ENCODE measurements at regions not wholly inside any gene's neighbourhood (a gene's known extent, or its start where the extent isn't known, plus 50 kb on each side); places are given as distances from the start of the nearest gene placed in this dataset.

- Mint-ChIP-seq H3K4me3 (ENCODE audit: low read depth, unreplicated experiment) (no peak overlapping the region), H3K36me3 (ENCODE audit: insufficient read depth, unreplicated experiment) (no peaks in the 10 kb centered on the region), H3K4me1 (ENCODE audit: low read depth, unreplicated experiment) (no peaks in the 10 kb centered on the region), H3K27ac (ENCODE audit: unreplicated experiment) (no peak overlapping the region), H3K27me3 (ENCODE audit: unreplicated experiment) (no peaks in the 10 kb centered on the region), H3K9me3 (ENCODE audit: low read depth, unreplicated experiment) (peaks cover 16% of the 10 kb centered on the region)
- no peak for TF ChIP-seq CTCF (IDR thresholded peaks at IDR 0.05; ENCODE audit: unreplicated experiment)
- CTCF ChIA-PET, result no interaction called here
- BruUV-seq (replicated peaks), result no TSS peak
- no peak for DNase-seq
- intact Hi-C loops (cut with micrococcal nuclease; ENCODE audit: unreplicated experiment), result no loop called here
These were observed 917.5 kb downstream of the SQOR start for GRCh38 chr15:46552316-46552715.

GRCh38 chr15:46555547-46555946 lies 920.7 kb downstream of the SQOR start:
- Mint-ChIP-seq H3K9me3 (ENCODE audit: low read depth, unreplicated experiment) (peaks cover 17% of the 10 kb centered on the region), H3K4me3 (ENCODE audit: low read depth, unreplicated experiment) (no peak overlapping the region), H3K27ac (ENCODE audit: unreplicated experiment) (no peak overlapping the region), H3K27me3 (ENCODE audit: unreplicated experiment) (no peaks in the 10 kb centered on the region), H3K36me3 (ENCODE audit: insufficient read depth, unreplicated experiment) (no peaks in the 10 kb centered on the region), H3K4me1 (ENCODE audit: low read depth, unreplicated experiment) (no peaks in the 10 kb centered on the region)
- intact Hi-C loops (cut with micrococcal nuclease; ENCODE audit: unreplicated experiment), result no loop called here
- BruUV-seq (replicated peaks), result no TSS peak
- no peak for TF ChIP-seq CTCF (IDR thresholded peaks at IDR 0.05; ENCODE audit: unreplicated experiment)
- CTCF ChIA-PET, result no interaction called here
- no peak for DNase-seq

DNA sequence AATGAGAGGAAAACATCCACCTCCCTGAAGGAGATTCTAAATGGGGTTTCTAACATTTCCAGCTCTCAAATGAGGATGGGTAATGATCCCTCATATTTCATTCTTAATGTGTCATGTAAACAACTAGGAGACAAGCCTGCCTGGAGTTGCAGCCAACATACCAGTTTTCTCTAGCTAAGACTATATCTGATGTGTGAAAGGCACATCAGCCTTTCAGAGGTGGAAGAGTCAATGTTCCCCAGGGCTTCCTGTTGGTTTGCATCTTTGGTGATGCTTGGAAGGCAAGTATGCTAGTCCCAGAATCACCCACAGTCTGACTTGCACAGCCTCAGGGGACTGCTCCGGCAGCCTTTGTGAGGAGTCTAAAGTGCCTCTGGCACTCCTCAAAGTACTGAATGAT lies 921.2 kb downstream of the SQOR start:
- Mint-ChIP-seq H3K27me3 (ENCODE audit: unreplicated experiment) (no peaks in the 10 kb centered on the region), H3K9me3 (ENCODE audit: low read depth, unreplicated experiment) (peaks cover 17% of the 10 kb centered on the region), H3K4me1 (ENCODE audit: low read depth, unreplicated experiment) (no peaks in the 10 kb centered on the region), H3K27ac (ENCODE audit: unreplicated experiment) (no peak overlapping the region), H3K4me3 (ENCODE audit: low read depth, unreplicated experiment) (no peak overlapping the region), H3K36me3 (ENCODE audit: insufficient read depth, unreplicated experiment) (no peaks in the 10 kb centered on the region)
- TF ChIP-seq CTCF (IDR thresholded peaks at IDR 0.05; ENCODE audit: unreplicated experiment), result no peak
- no peak for DNase-seq
- intact Hi-C loops (cut with micrococcal nuclease; ENCODE audit: unreplicated experiment), result no loop called here
- BruUV-seq (replicated peaks), result no TSS peak
- CTCF ChIA-PET, result no interaction called here

- Mint-ChIP-seq H3K27ac (ENCODE audit: unreplicated experiment) (no peak overlapping the region), H3K4me1 (ENCODE audit: low read depth, unreplicated experiment) (no peaks in the 10 kb centered on the region), H3K27me3 (ENCODE audit: unreplicated experiment) (no peaks in the 10 kb centered on the region), H3K4me3 (ENCODE audit: low read depth, unreplicated experiment) (no peak overlapping the region), H3K36me3 (ENCODE audit: insufficient read depth, unreplicated experiment) (no peaks in the 10 kb centered on the region), H3K9me3 (ENCODE audit: low read depth, unreplicated experiment) (peaks cover 19% of the 10 kb centered on the region)
- CTCF ChIA-PET, result no interaction called here
- BruUV-seq (replicated peaks), result no TSS peak
- no peak for DNase-seq
- TF ChIP-seq CTCF (IDR thresholded peaks at IDR 0.05; ENCODE audit: unreplicated experiment), result no peak
- intact Hi-C loops (cut with micrococcal nuclease; ENCODE audit: unreplicated experiment), result no loop called here
These were observed 921.9 kb downstream of the SQOR start for GRCh38 chr15:46556559-46557379.
